ENCODE measurements at regions not wholly inside any gene's neighbourhood (a gene's known extent, or its start where the extent isn't known, plus 50 kb on each side); places are given as distances from the start of the nearest gene placed in this dataset.

- H3K4me1 ChIP-seq (ENCODE audit: control insufficient read depth, extremely low read depth, insufficient read depth, low read length), result no peaks in the 10 kb centered on the region
- FAIRE-seq (no peak), DNase-seq (ENCODE audit: low read depth, low spot score) (no peak)
- H3K9me1 ChIP-seq (replicated peaks; ENCODE audit: control insufficient read depth, extremely low read depth, insufficient read depth, low read length), result no peaks in the 10 kb centered on the region
- no peaks in the 10 kb centered on the region for H3K9me3 ChIP-seq (replicated peaks; ENCODE audit: control insufficient read depth, insufficient read depth, low read length)
- intact Hi-C loops (cut with micrococcal nuclease), result no loop called here
- peaks cover 0 to 5% of the 10 kb centered on the region in 2 experiments for H3K27me3 ChIP-seq (ENCODE audit: control insufficient read depth in 2 of 2, insufficient read depth in 2 of 2, low read length in 2 of 2)
- ChIA-PET POLR2A (no interaction called here), CTCF (no interaction called here)
- H3K36me3 ChIP-seq (ENCODE audit: control insufficient read depth in 2 of 2, extremely low read depth in 1 of 2, insufficient read depth in 2 of 2, low read length in 2 of 2), result no peaks in the 10 kb centered on the region
- no peak overlapping the region for H3K27ac ChIP-seq (ENCODE audit: insufficient read depth, low read depth, low read length)
- H3K79me2 ChIP-seq (ENCODE audit: control insufficient read depth, insufficient read depth, low read length), result no peaks in the 10 kb centered on the region
- no peaks in the 10 kb centered on the region for H4K20me1 ChIP-seq (replicated peaks; ENCODE audit: control insufficient read depth, extremely low read depth, insufficient read depth, low read length)
- no peak overlapping the region for H2AFZ ChIP-seq (ENCODE audit: low read depth, low read length)
- no TSS peak for BruUV-seq (replicated peaks)
- no peak overlapping the region for H3K4me3 ChIP-seq (replicated peaks in 1 of 3; ENCODE audit: insufficient read depth in 1 of 3, low read depth in 1 of 3, low read length in 3 of 3)
- no peak overlapping the region for H3K9ac ChIP-seq (replicated peaks; ENCODE audit: extremely low read depth, insufficient read depth, low read length)
- no peak overlapping the region for H3K4me2 ChIP-seq (ENCODE audit: insufficient read depth, low read length)
- no peak for TF ChIP-seq JUN (IDR thresholded peaks at IDR 0.05; ENCODE audit: borderline replicate concordance, insufficient read depth, insufficient read length, low read depth)
- no peak for TF ChIP-seq GATA2 (IDR thresholded peaks at IDR 0.05; ENCODE audit: insufficient read depth, insufficient read length, low read depth, low read length)
- TF ChIP-seq FOS (IDR thresholded peaks at IDR 0.05; ENCODE audit: borderline replicate concordance, insufficient read depth, low read length), result no peak
- no peak for TF ChIP-seq MAX (IDR thresholded peaks at IDR 0.05; ENCODE audit: insufficient read depth, insufficient read length)
- TF ChIP-seq CTCF (IDR thresholded peaks at IDR 0.05; ENCODE audit: extremely low read depth in 1 of 2, insufficient read depth in 1 of 2, low read depth in 1 of 2, low read length in 2 of 2), result no peak
- TF ChIP-seq POLR2A (IDR thresholded peaks at IDR 0.05; ENCODE audit: low read depth, low read length), result no peak
- no peak for TF ChIP-seq EZH2 (IDR thresholded peaks at IDR 0.05; ENCODE audit: borderline replicate concordance, low read depth, low read length, severe bottlenecking)
- TF ChIP-seq POLR2AphosphoS5 (IDR thresholded peaks at IDR 0.05; ENCODE audit: insufficient read depth, low read depth, low read length), result no peak
- TF ChIP-seq MYC (IDR thresholded peaks at IDR 0.05; ENCODE audit: low read depth, low read length), result no peak
- dilution Hi-C loops (cut with MboI; ENCODE audit: extremely low pct_ligation_motif_present, low sequenced_read_pairs), result no loop called here
Observed at GRCh38 chr2:111623380-111623779, 260.6 kb downstream of the ANAPC1 start.
